HG03175 (cell line): ENCODE measurements at regions not wholly inside any gene's neighbourhood (a gene's known extent, or its start where the extent isn't known, plus 50 kb on each side); places are given as distances from the start of the nearest gene placed in this dataset.
"Not testable (repeated sequence)": the region's sequence is repeated elsewhere in the genome, so short reads cannot be mapped to it uniquely, and the experiment has no call there.

Source experiments
- ATAC-seq: cut with Tn5 transposase; IDR thresholded peaks from one replicate; pipeline ENCODE4 v1.9.1; 2021; ENCODE audit warnings: mild to moderate bottlenecking, moderate library complexity; ENCODE audit not compliant: unreplicated experiment

- ATAC-seq = no peak
These were observed 92.0 kb downstream of the RFLNA start for GRCh38 chr12:124386661-124387527.

DNA sequence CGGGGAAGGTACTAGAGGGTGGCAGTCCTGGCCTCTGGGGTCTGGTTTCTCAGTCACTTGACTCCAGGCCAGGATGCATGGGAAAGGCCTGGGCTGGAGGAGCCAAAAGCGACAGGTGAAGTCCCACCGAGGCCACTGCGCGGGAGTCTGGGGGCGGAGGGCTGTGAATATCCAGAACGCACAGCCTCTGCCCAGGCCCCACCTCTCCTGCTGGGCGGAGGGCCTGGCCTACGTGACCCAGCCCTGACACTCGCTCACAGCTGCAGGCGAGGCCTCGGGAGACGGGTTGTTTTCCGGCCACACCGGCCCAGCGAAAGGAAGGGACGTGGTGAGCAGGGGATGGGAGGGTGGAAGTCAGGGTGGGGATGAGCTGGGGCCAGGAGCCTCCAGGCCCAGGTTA is 91.2 kb downstream of the RFLNA start:
- no peak for ATAC-seq

DNA sequence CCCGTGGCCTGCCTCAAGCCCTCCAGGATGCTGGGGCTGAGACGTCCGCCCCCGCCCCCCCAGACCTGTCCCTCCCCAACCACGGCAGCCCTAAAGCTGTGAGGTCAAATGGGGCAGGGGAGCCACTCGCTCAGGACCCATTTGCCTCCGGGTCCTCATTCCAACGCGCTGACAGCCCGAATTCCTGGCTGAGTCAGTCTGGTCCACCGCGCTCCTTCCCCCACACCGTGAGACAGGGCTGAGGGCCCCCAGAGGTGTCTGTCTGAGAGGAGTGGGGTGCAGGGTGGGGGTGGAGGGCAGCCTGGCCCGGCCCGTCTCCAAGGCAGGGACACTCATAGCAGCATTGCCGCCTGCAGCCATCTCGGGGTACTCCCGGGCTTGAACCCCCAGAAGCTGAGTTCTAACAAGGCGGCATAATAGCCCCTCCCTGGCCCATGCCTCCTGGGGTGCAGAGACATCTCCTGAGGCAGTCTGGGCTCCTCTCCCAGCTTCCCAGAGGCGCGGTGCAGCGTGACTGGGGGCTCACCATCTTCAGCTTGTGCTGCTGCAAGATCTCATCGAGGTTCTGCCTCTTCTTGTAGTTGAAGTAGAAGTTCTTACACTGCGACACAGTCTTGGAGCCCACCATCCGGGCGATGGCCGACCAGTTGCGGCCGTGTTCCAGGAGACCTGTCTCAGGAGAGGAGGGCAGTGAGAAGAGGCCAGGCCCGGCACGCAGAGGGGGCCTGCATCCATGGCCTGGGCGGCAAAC is 90.5 kb downstream of the RFLNA start:
- ATAC-seq = no peak

- ATAC-seq = no peak
These were observed 89.5 kb downstream of the RFLNA start for GRCh38 chr12:124384299-124384894.

- no peak for ATAC-seq
These were observed 88.1 kb downstream of the RFLNA start for GRCh38 chr12:124383028-124383427.

- ATAC-seq = no peak
These were observed 86.8 kb downstream of the RFLNA start for GRCh38 chr12:124381456-124382296.

DNA sequence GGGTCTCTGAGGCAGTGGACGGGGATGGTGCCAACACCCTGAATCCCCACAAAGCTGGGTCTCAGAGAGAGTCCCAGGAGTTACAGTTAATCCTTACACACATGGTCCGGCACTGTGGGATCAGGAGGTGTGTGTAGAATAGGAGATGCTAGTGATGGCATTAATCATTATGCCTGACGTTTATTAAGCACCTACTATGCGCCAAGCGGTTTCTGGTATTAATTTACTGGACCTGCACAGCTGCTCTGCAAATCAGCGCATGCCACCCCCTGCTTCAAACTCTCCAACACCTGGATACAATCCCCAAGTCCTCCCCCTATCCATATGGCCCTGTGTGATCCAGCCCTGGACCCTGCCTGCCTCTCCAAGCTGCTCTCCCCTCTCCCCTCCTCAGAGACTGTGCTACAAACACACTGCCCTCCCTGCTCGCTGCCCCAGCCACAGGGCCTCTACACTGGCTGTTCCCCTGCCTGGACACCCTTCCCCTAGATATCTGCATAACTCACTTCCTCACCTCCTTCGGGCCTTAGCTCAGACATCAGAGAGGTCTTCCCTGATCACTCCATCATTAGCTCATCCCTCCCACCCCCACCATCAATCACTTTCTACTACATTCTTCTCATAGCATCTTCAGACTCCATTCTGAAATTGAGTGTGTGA is 86.0 kb downstream of the RFLNA start:
- ATAC-seq = no peak

DNA sequence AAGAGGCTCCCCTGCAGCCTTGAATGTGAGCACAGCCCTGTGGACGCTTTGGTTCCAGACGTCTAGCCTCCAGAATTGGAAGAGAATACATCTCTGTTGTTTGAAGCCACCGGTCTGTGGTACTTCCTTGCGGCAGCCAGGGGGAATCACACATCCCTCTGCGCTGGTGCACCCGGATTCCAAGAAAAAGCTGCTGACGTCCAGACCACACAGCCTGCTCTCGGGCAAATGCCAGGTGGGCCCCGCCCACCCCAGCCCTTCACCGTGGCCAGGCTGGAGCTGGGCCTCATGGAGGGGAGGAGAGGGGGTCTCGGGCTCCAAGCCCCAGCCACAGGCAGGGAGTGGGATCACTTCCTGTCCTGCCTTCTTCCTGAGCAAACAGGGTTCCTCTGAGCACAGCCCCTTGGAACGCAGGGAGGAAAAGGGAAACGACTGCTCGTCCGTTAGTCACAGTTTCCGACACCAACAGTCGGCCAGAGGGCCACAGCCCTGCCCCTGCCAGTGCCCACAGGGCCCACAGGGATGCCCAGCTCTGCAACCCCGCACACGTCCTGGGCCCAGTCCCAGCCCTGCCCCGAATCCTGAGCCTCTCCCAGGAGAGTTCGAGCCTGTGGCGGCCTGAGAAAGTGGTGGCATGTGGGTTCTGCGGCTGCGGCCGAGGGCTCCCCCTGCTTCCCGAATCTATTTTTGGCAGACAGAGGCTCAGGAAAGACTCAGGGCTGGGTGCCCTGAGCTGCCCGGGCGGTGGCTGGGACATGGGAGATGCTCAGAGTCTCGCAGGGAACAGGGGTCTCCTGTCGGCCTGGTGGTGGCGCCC is 85.3 kb downstream of the RFLNA start:
- no peak for ATAC-seq

DNA sequence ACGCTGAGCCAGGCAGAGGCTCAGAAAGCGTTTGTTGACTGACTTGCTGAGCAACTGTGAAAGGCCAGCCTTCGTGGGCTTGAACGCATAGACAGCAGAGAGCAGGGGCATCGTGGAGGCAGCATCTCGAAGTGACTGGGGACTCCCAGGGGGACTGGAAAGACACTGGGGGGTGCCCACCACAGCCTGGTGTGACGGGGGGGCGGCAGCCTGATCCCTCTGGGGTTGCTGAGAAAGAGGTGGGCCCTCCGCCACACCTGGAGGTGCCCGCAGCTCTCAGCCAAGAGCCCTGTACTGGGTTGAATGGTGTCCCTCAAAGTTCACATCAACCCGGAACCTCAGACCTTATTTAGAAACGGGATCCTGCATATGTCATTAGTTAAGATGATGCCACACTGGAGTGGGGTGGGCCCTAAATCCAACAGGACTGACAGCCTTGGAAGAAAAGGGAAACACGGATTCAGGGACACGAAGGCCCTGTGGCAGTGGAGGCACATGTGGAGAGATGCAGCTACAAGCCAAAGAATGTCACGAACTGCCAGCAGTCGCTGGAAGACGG is 84.6 kb downstream of the RFLNA start:
- no peak for ATAC-seq

GRCh38 chr12:124378926-124379325 is 84.0 kb downstream of the RFLNA start:
- no peak for ATAC-seq

- no peak for ATAC-seq
These were observed 83.2 kb downstream of the RFLNA start for GRCh38 chr12:124377981-124378509.

DNA sequence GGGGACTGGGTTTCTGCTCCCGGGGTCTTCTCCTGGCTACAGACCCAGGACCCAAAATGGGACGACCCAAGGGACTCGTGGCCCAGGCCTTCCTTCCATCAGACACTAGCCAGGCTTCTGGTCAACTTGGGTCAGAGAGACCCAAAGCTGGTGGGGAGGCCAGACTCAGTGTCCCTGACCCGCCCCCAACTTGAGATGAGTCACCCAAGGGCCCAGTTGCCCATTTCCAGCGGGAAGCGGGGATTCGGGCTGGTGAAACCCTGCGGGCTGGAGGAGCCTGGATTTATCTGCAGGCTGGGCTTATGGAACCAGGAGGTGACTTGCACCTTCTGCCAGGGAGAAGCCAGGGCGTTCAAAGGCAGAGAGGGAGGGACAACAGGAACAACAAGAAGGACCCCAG is 81.5 kb downstream of the RFLNA start:
- ATAC-seq = no peak

GRCh38 chr12:124375789-124376175 is 80.9 kb downstream of the RFLNA start:
- ATAC-seq = no peak

DNA sequence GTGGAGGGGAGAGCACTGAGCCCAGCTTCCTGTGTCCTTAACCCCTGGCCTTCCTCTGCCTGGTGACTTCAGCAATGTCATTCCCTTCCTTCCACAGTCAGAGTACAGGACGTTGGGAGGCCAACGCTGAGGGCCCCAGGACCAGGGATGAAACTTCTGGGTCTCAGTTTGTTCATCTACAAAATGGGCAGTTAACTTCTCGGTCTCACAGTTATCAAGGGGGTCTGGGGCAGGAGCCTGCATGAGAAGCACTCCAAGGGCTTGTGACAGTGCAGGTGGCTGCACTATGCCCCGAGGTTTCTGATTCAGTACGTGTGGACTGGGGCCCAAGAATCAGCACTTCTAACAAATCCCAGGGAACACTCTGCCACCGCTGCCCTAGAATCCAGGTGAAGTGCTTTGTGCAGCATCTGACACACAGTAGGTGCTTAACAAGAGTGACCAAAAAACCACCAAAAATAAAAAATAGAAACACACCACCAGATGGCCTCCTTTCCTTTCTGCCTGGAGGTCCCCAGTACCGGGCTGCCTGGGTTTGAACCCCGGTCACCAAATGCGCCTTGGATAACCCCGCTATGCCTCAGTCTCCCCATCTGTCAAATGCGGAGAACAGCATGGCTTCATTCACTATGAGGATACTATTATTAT is 80.4 kb downstream of the RFLNA start:
- ATAC-seq = no peak

GRCh38 chr12:124374567-124374966 is 79.7 kb downstream of the RFLNA start:
- ATAC-seq = no peak

- ATAC-seq = no peak
These were observed 79.3 kb downstream of the RFLNA start for GRCh38 chr12:124374147-124374546.

DNA sequence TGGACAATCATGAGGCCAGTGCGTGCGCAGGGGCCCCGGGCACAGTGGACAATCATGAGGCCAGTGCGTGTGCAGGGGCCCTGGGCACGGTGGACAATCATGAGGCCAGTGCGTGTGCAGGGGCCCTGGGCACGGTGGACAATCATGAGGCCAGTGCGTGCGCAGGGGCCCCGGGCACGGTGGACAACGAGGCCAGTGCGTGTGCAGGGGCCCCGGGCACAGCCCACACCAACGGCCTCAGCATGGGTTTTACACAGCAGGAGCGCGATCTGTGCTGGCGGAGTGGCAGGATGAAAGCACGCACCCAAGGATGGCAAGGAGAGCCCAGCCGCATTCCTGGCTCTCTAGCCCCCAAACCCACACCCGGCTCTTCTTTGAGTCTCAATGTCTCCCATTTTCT is 78.8 kb downstream of the RFLNA start:
- ATAC-seq = not testable (repeated sequence)

- no peak for ATAC-seq
These were observed 77.9 kb downstream of the RFLNA start for GRCh38 chr12:124372831-124373230.
